Sigmoid colon (tissue), 6 donors: ENCODE measurements at regions not wholly inside any gene's neighbourhood (a gene's known extent, or its start where the extent isn't known, plus 50 kb on each side); places are given as distances from the start of the nearest gene placed in this dataset.

Experiments
- DNase-seq: peaks from one replicate; pipeline ENCODE4 v3.0.0-alpha.2; 2019
- H3K27ac ChIP-seq, 4 donors: fragments of 200-600 bp; sonication (generic); one replicate each; pipeline ENCODE4 v1.5.1; 2016 to 2019; ENCODE audit warnings: mild to moderate bottlenecking in 1 of 4
- H3K27me3 ChIP-seq, 3 donors: fragments of 200-600 bp; sonication (generic); one replicate each; pipeline ENCODE4 v1.5.1; 2019; ENCODE audit warnings: mild to moderate bottlenecking in 1 of 3
- H3K36me3 ChIP-seq, 4 donors: fragments of 200-600 bp; sonication (generic); one replicate each; pipeline ENCODE4 v1.5.1; 2016 to 2019
- H3K4me1 ChIP-seq, 4 donors: fragments of 200-600 bp; sonication (generic); one replicate each; pipeline ENCODE4 v1.5.1; 2017 to 2019
- H3K4me3 ChIP-seq, 4 donors: fragments of 200-600 bp; sonication (generic); one replicate each; pipeline ENCODE4 v1.5.1; 2017 to 2019; ENCODE audit warnings: mild to moderate bottlenecking in 2 of 4, moderate library complexity in 1 of 4
- H3K9me3 ChIP-seq, 4 donors: fragments of 200-600 bp in 3 of 4; sonication (generic) in 3 of 4; one replicate each; pipeline versions ENCODE4 v1.5.1 to v1.6.1; 2013 to 2019
- CTCF ChIP-seq, 4 experiments: fragments of 450-650 bp in 3 of 4; fragments of 200-600 bp in 1 of 4; IDR thresholded peaks; one replicate each; pipeline ENCODE4 v1.5.1; 2016 to 2019; ENCODE audit warnings: antibody characterized with exemption in 4 of 4, mild to moderate bottlenecking in 3 of 4, moderate library complexity in 2 of 4
- EP300 ChIP-seq, 4 donors: sonication (generic); formaldehyde crosslinking; IDR thresholded peaks; one replicate each; pipeline ENCODE4 v1.6.1; 2017; ENCODE audit warnings: antibody characterized with exemption in 4 of 4
- POLR2A ChIP-seq, 2 donors: fragments of 450-650 bp; IDR thresholded peaks; one replicate each; pipeline ENCODE4 v1.6.1; 2016; ENCODE audit warnings: antibody characterized with exemption in 2 of 2, mild to moderate bottlenecking in 2 of 2, moderate library complexity in 2 of 2
- POLR2AphosphoS5 ChIP-seq, 4 donors: sonication (generic); formaldehyde crosslinking; IDR thresholded peaks; one replicate each; pipeline ENCODE4 v1.6.1; 2017; ENCODE audit warnings: antibody characterized with exemption in 4 of 4
- WGBS, 2 donors: extraction: QIAGEN DNeasy Blood & Tissue Kit; methylation state at CpG; one replicate each; pipeline ENCODE4 v1.1.7; 2013; 5-methylcytosine and 5-hydroxymethylcytosine counted together
- intact Hi-C: fragments of 100-400 bp; cut with DNase I; formaldehyde crosslinking; loops from one replicate; pipeline ENCODE4 v1.15.1; 2023
- donor health status: healthy with polysubstance abuse.
- donor health status: healthy.

DNA sequence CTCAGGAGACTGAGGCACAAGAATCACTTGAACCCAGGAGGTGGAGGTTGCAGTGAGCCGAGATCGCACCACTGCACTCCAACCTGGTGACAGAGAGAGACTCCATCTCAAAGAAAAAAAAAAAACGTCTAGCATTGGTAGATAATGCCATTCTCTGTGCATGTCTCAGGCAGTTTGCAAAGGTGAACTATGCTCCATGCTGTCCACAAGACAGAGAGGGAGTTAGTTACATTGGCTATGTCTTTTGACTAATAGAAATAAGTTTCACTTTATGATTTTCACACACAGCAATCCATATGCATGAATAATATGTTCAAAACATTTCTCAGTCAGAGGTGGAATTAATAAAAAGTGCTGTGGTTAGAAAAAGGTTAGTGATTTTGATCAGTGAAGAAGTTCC lies 591.4 kb downstream of the ETS1 start:
- H3K4me1 ChIP-seq: no peaks in the 10 kb centered on the region
- intact Hi-C loops: no loop called here
- H3K36me3 ChIP-seq: no peaks in the 10 kb centered on the region
- no peak overlapping the region for H3K4me3 ChIP-seq
- H3K27ac ChIP-seq: no peak overlapping the region
- WGBS, 2 donors: 76 to 77% methylated on average over 3 of the region's 3 CpGs
- no peak for TF ChIP-seq EP300 (IDR thresholded peaks at IDR 0.05)
- no peak for TF ChIP-seq POLR2AphosphoS5 (IDR thresholded peaks at IDR 0.05)
- TF ChIP-seq POLR2A (IDR thresholded peaks at IDR 0.05): no peak
- no peak for TF ChIP-seq CTCF (IDR thresholded peaks at IDR 0.05)
- DNase-seq: no peak
- no peaks in the 10 kb centered on the region for H3K9me3 ChIP-seq
- no peaks in the 10 kb centered on the region for H3K27me3 ChIP-seq

DNA sequence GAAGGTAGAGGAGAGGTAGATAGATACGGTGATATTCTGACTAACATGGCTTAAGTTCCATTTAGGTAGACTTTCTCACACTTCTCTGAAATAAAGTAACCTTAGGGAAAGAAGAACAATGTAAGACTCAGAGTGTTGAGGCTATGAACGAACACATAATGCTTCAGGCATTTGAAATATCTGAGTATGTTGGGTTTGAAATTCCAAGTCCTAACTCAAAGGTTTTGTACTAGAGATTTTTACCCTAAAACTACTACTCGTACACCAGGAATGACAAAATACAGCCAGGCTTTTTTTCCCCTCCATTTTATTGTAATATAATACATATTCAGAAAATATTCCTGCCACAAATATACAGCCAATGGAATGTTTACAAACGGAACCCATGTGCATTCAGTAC lies 592.6 kb downstream of the ETS1 start:
- TF ChIP-seq EP300 (IDR thresholded peaks at IDR 0.05): no peak
- no peak for TF ChIP-seq POLR2AphosphoS5 (IDR thresholded peaks at IDR 0.05)
- no peak for TF ChIP-seq CTCF (IDR thresholded peaks at IDR 0.05)
- no peak for TF ChIP-seq POLR2A (IDR thresholded peaks at IDR 0.05)
- H3K27me3 ChIP-seq: no peaks in the 10 kb centered on the region
- DNase-seq: no peak
- H3K9me3 ChIP-seq: no peaks in the 10 kb centered on the region
- H3K36me3 ChIP-seq: no peaks in the 10 kb centered on the region
- no peaks in the 10 kb centered on the region for H3K4me1 ChIP-seq
- H3K27ac ChIP-seq: no peak overlapping the region
- intact Hi-C loops: no loop called here
- WGBS, 2 donors: 70 to 77% methylated on average over 4 of the region's 4 CpGs
- no peak overlapping the region for H3K4me3 ChIP-seq

- 82 to 89% methylated on average over 7 of the region's 7 CpGs for WGBS, 2 donors
- no peak for TF ChIP-seq CTCF (IDR thresholded peaks at IDR 0.05)
- TF ChIP-seq EP300 (IDR thresholded peaks at IDR 0.05): no peak
- Histone ChIP-seq H3K27me3 (no peaks in the 10 kb centered on the region), H3K27ac (no peak overlapping the region), H3K4me3 (no peak overlapping the region), H3K36me3 (no peaks in the 10 kb centered on the region), H3K9me3 (no peaks in the 10 kb centered on the region), H3K4me1 (no peaks in the 10 kb centered on the region)
- intact Hi-C loops: no loop called here
- no peak for DNase-seq
Observed at GRCh38 chr11:127993788-127994187, 593.6 kb downstream of the ETS1 start.

- Histone ChIP-seq H3K27ac (no peak overlapping the region), H3K36me3 (no peaks in the 10 kb centered on the region), H3K4me1 (no peaks in the 10 kb centered on the region), H3K27me3 (no peaks in the 10 kb centered on the region), H3K4me3 (no peak overlapping the region), H3K9me3 (no peaks in the 10 kb centered on the region)
- DNase-seq: no peak
- WGBS, 2 donors: 88 to 91% methylated on average over 5 of the region's 5 CpGs
- intact Hi-C loops: no loop called here
- no peak for TF ChIP-seq POLR2A (IDR thresholded peaks at IDR 0.05)
- no peak for TF ChIP-seq CTCF (IDR thresholded peaks at IDR 0.05)
- TF ChIP-seq EP300 (IDR thresholded peaks at IDR 0.05): no peak
Observed at GRCh38 chr11:127993281-127993680, 594.1 kb downstream of the ETS1 start.

- H3K27ac ChIP-seq: no peak overlapping the region
- H3K4me1 ChIP-seq: no peaks in the 10 kb centered on the region
- 76 to 82% methylated on average over 4 of the region's 4 CpGs for WGBS, 2 donors
- no peak for TF ChIP-seq CTCF (IDR thresholded peaks at IDR 0.05)
- no peak for TF ChIP-seq POLR2AphosphoS5 (IDR thresholded peaks at IDR 0.05)
- TF ChIP-seq POLR2A (IDR thresholded peaks at IDR 0.05): no peak
- TF ChIP-seq EP300 (IDR thresholded peaks at IDR 0.05): no peak
- intact Hi-C loops: no loop called here
- H3K27me3 ChIP-seq: no peaks in the 10 kb centered on the region
- H3K36me3 ChIP-seq: no peaks in the 10 kb centered on the region
- H3K9me3 ChIP-seq: peaks cover 0 to 7% (median 0%) of the 10 kb centered on the region in 4 donors
- DNase-seq: no peak
- no peak overlapping the region for H3K4me3 ChIP-seq
Observed at GRCh38 chr11:127986073-127986472, 601.3 kb downstream of the ETS1 start.
